HCT116 (cell line): ENCODE measurements at regions not wholly inside any gene's neighbourhood (a gene's known extent, or its start where the extent isn't known, plus 50 kb on each side); places are given as distances from the start of the nearest gene placed in this dataset.

Experiments used
- ATAC-seq: fragments of 200-7000 bp; cut with Tn5 transposase; 2 replicates; pipeline ENCODE4 v1.9.1; 2020; ENCODE audit warnings: mild to moderate bottlenecking, moderate library complexity
- BruUV-seq: library from RNA; stranded (reverse); fragments of 400-500 nt; replicated peaks from 2 replicates; lab custom pipeline; 2021; lab: Mats Ljungman, UMichigan
- CTCF ChIA-PET: fragments of 300-600 bp; sonication (Branson Sonifier 250); formaldehyde crosslinking; loops from one replicate; lab custom pipeline; 2021; ENCODE audit warnings: antibody characterized with exemption; lab: Charles Lee
- POLR2A ChIA-PET: fragments of 300-600, 350-600 bp; sonication (Branson Sonifier 250); formaldehyde crosslinking; loops from one replicate; lab custom pipeline; 2021; ENCODE audit warnings: antibody characterized with exemption; lab: Charles Lee
- RAD21 ChIA-PET, 2 experiments: fragments of 300-600 bp; sonication (Branson Sonifier 250); formaldehyde crosslinking; loops; one replicate each; lab custom pipeline; 2023; ENCODE audit warnings: low total read pairs in 2 of 2; ENCODE audit not compliant: uncharacterized antibody in 2 of 2, unreplicated experiment in 2 of 2, low non-redundant PET in 1 of 2; lab: Charles Lee
- DNase-seq: peaks from one replicate; pipeline ENCODE4 v3.0.0-alpha.2; 2010; ENCODE audit warnings: low read depth, low spot score
- H2AFZ ChIP-seq: fragments of 200-600 bp; shearing (Covaris generic), sonication (generic); 2 replicates; pipeline ENCODE4 v1.6.1; 2017; ENCODE audit warnings: low read depth, mixed run types, mixed read lengths, antibody characterized with exemption, low read length; ENCODE audit not compliant: poor library complexity, severe bottlenecking
- H3K27ac ChIP-seq: 2 replicates; pipeline ENCODE4 v1.5.1; 2012; ENCODE audit warnings: low read depth, low read length
- H3K27me3 ChIP-seq: fragments of 200-600 bp; sonication (generic); 2 replicates; pipeline ENCODE4 v1.6.1; 2016; ENCODE audit warnings: mixed run types, low read length, mixed read lengths; ENCODE audit not compliant: insufficient read depth
- H3K36me3 ChIP-seq, 2 experiments: fragments of 200-500 bp in 1 of 2; fragments of 200-600 bp in 1 of 2; sonication (Bioruptor generic) in 1 of 2; sonication (generic) in 1 of 2; 2 replicates each; pipeline versions ENCODE4 v1.5.1 to v1.6.1; 2014 to 2016; ENCODE audit warnings: low read length in 2 of 2, inconsistent platforms in 1 of 2, mixed read lengths in 1 of 2, mixed run types in 1 of 2; ENCODE audit not compliant: insufficient read depth in 2 of 2, control insufficient read depth in 1 of 2
- H3K4me1 ChIP-seq, 2 experiments: fragments of 200-600 bp in 1 of 2; sonication (generic) in 1 of 2; 2 replicates each; pipeline versions ENCODE4 v1.5.1 to v1.6.1; 2012 to 2017; ENCODE audit warnings: low read length in 2 of 2, inconsistent platforms in 1 of 2, mild to moderate bottlenecking in 1 of 2, mixed read lengths in 1 of 2, mixed run types in 1 of 2, moderate library complexity in 1 of 2; ENCODE audit not compliant: insufficient read depth in 2 of 2, control insufficient read depth in 1 of 2
- H3K4me2 ChIP-seq: fragments of 200-600 bp; sonication (generic); 2 replicates; pipeline ENCODE4 v1.6.1; 2017; ENCODE audit warnings: mixed run types, low read length, mixed read lengths
- H3K4me3 ChIP-seq, 2 experiments: fragments of 200-600 bp in 1 of 2; sonication (generic) in 1 of 2; replicated peaks in 1 of 2; 2 replicates each; pipeline ENCODE4 v1.5.1; 2011 to 2016; ENCODE audit warnings: low read length in 2 of 2, control low read depth in 1 of 2, low read depth in 1 of 2, mild to moderate bottlenecking in 1 of 2, mixed read lengths in 1 of 2, mixed run types in 1 of 2
- H3K79me2 ChIP-seq: fragments of 200-600 bp; sonication (generic); 2 replicates; pipeline ENCODE4 v1.6.1; 2017; ENCODE audit warnings: mild to moderate bottlenecking, mixed run types, low read length, moderate library complexity, mixed read lengths; ENCODE audit not compliant: insufficient read depth
- H3K9ac ChIP-seq: fragments of 200-600 bp; sonication (generic); 2 replicates; pipeline ENCODE4 v1.6.1; 2016; ENCODE audit warnings: low read length, mixed read lengths
- H3K9me2 ChIP-seq: fragments of 200-600 bp; sonication (generic), shearing (Covaris generic); 2 replicates; pipeline ENCODE4 v1.6.1; 2017; ENCODE audit warnings: mixed run types, mild to moderate bottlenecking, moderate library complexity; ENCODE audit not compliant: insufficient read depth
- H3K9me3 ChIP-seq, 2 experiments: fragments of 200-500 bp in 1 of 2; fragments of 200-600 bp in 1 of 2; sonication (Bioruptor generic) in 1 of 2; sonication (generic) in 1 of 2; 2 replicates each; pipeline ENCODE4 v1.6.1; 2014 to 2017; ENCODE audit warnings: low read length in 2 of 2, mixed read lengths in 2 of 2, inconsistent platforms in 1 of 2, low read depth in 1 of 2, mild to moderate bottlenecking in 1 of 2, mixed run types in 1 of 2, moderate library complexity in 1 of 2; ENCODE audit not compliant: control insufficient read depth in 1 of 2, insufficient read depth in 1 of 2
- H4K20me1 ChIP-seq: fragments of 200-600 bp; sonication (generic), shearing (Covaris generic); 2 replicates; pipeline ENCODE4 v1.6.1; 2017; ENCODE audit warnings: mixed run types, mild to moderate bottlenecking, moderate library complexity; ENCODE audit not compliant: insufficient read depth
- CBX3 ChIP-seq: IDR thresholded peaks from 2 replicates; pipeline ENCODE4 v1.6.1; 2012; ENCODE audit warnings: low read depth
- CEBPB ChIP-seq: IDR thresholded peaks from 2 replicates; pipeline ENCODE4 v1.6.1; 2012; ENCODE audit warnings: low read depth
- CTCF ChIP-seq, 3 experiments: fragments of 200-600 bp in 1 of 3; sonication (generic) in 1 of 3; IDR thresholded peaks in 2 of 3; conservative IDR thresholded peaks in 1 of 3; 2 replicates each; pipeline ENCODE4 v1.5.1; 2012 to 2017; ENCODE audit warnings: low read depth in 2 of 3, low read length in 2 of 3, antibody characterized with exemption in 1 of 3, borderline replicate concordance in 1 of 3, control low read depth in 1 of 3, mild to moderate bottlenecking in 1 of 3, mixed read lengths in 1 of 3, mixed run types in 1 of 3, moderate library complexity in 1 of 3; ENCODE audit not compliant: insufficient read depth in 1 of 3
- EGR1 ChIP-seq: IDR thresholded peaks from 2 replicates; pipeline ENCODE4 v1.6.1; 2012; ENCODE audit warnings: low read depth
- ELF1 ChIP-seq: IDR thresholded peaks from 2 replicates; pipeline ENCODE4 v1.6.1; 2012; ENCODE audit warnings: low read depth, borderline replicate concordance
- FOSL1 ChIP-seq: IDR thresholded peaks from 2 replicates; pipeline ENCODE4 v1.6.1; 2012; ENCODE audit warnings: low read depth
- JUND ChIP-seq: IDR thresholded peaks from 2 replicates; pipeline ENCODE4 v1.6.1; 2012
- POLR2A ChIP-seq: IDR thresholded peaks from 2 replicates; pipeline ENCODE4 v1.7.0; 2011; ENCODE audit warnings: borderline replicate concordance; ENCODE audit not compliant: insufficient read depth, insufficient read length; ENCODE audit errors: extremely low read depth
- RAD21 ChIP-seq: IDR thresholded peaks from 2 replicates; pipeline ENCODE4 v1.6.1; 2012; ENCODE audit warnings: low read depth, mild to moderate bottlenecking
- REST ChIP-seq: IDR thresholded peaks from 2 replicates; pipeline ENCODE4 v1.6.1; 2012; ENCODE audit warnings: low read depth
- SRF ChIP-seq: IDR thresholded peaks from 2 replicates; pipeline ENCODE4 v1.6.1; 2012; ENCODE audit warnings: low read depth
- YY1 ChIP-seq: IDR thresholded peaks from 2 replicates; pipeline ENCODE4 v1.6.1; 2011; ENCODE audit warnings: low read length, low read depth, moderate library complexity, mild to moderate bottlenecking; ENCODE audit not compliant: insufficient replicate concordance; ENCODE audit errors: extremely low read depth
- ZFX ChIP-seq: fragments of 450-650 bp; IDR thresholded peaks from 2 replicates; pipeline ENCODE4 v1.6.1; 2017
- intact Hi-C: fragments of 100-400 bp; cut with micrococcal nuclease; formaldehyde crosslinking; loops from 2 replicates; pipeline ENCODE4 v1.10.0; 2022
- TF ChIP-seq, protein P1 (sequence below): IDR thresholded peaks from 2 replicates; pipeline ENCODE4 v1.6.1; 2012

- DNase-seq (no peak), ATAC-seq (no peak)
- BruUV-seq, result no TSS peak
- Histone ChIP-seq H3K27me3 (no peaks in the 10 kb centered on the region), H2AFZ (no peak overlapping the region), H3K9me2 (no peaks in the 10 kb centered on the region), H3K36me3 (no peaks in the 10 kb centered on the region), H3K9ac (no peak overlapping the region), H3K27ac (no peak overlapping the region), H3K4me3 (no peak overlapping the region), H3K4me1 (no peaks in the 10 kb centered on the region), H4K20me1 (no peaks in the 10 kb centered on the region), H3K79me2 (no peaks in the 10 kb centered on the region), H3K9me3 (peaks cover 0 to 2% of the 10 kb centered on the region in 2 experiments; a peak in 1 of 4 replicates), H3K4me2 (no peak overlapping the region)
- TF ChIP-seq ELF1 (no peak), CBX3 (no peak), ZFX (no peak), REST (no peak), CTCF (IDR thresholded peaks at IDR 0.05 in 2 of 3, conservative IDR thresholded peaks at IDR 0.05 in 1 of 3; ENCODE audit: borderline replicate concordance in 1 of 3, insufficient read depth in 1 of 3, low read depth in 2 of 3, low read length in 2 of 3) (no peak), YY1 (no peak), FOSL1 (no peak), POLR2A (no peak), JUND (no peak), CEBPB (no peak), SRF (no peak), EGR1 (no peak), RAD21 (no peak)
- TF ChIP-seq, protein P1, sequence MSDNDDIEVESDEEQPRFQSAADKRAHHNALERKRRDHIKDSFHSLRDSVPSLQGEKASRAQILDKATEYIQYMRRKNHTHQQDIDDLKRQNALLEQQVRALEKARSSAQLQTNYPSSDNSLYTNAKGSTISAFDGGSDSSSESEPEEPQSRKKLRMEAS, result no peak
- RAD21 ChIA-PET, result no interaction called here
- CTCF ChIA-PET, result no interaction called here
- intact Hi-C loops, result no loop called here
- POLR2A ChIA-PET, result no interaction called here
These were observed 1079.5 kb upstream of the CELF4 start for GRCh38 chr18:38644875-38645641.
